AG09309 (cell line): ENCODE measurements at regions not wholly inside any gene's neighbourhood (a gene's known extent, or its start where the extent isn't known, plus 50 kb on each side); places are given as distances from the start of the nearest gene placed in this dataset.
A peak's percentile ranks its signal among the peaks of the same experiment; 100 is the strongest.

ENCODE experiments used
- DNase-seq: peaks from one replicate; pipeline ENCODE4 v3.0.0-alpha.2; 2010; ENCODE audit warnings: low read depth
- H3K4me3 ChIP-seq: 2 replicates; pipeline ENCODE4 v1.5.1; 2011; ENCODE audit warnings: mild to moderate bottlenecking, low read depth, low read length, moderate library complexity; ENCODE audit not compliant: control insufficient read depth
- TF ChIP-seq, protein P1 (sequence below): IDR thresholded peaks from 2 replicates; pipeline ENCODE4 v1.5.1; 2011; ENCODE audit warnings: mild to moderate bottlenecking, low read depth, low read length, inconsistent platforms; ENCODE audit not compliant: insufficient read depth, control insufficient read depth; ENCODE audit errors: missing control alignments

GRCh38 chr12:30447061-30447750, 248.5 kb downstream of the IPO8 start:
- H3K4me3 ChIP-seq: no peak overlapping the region
- no peak for DNase-seq
- TF ChIP-seq, protein P1, sequence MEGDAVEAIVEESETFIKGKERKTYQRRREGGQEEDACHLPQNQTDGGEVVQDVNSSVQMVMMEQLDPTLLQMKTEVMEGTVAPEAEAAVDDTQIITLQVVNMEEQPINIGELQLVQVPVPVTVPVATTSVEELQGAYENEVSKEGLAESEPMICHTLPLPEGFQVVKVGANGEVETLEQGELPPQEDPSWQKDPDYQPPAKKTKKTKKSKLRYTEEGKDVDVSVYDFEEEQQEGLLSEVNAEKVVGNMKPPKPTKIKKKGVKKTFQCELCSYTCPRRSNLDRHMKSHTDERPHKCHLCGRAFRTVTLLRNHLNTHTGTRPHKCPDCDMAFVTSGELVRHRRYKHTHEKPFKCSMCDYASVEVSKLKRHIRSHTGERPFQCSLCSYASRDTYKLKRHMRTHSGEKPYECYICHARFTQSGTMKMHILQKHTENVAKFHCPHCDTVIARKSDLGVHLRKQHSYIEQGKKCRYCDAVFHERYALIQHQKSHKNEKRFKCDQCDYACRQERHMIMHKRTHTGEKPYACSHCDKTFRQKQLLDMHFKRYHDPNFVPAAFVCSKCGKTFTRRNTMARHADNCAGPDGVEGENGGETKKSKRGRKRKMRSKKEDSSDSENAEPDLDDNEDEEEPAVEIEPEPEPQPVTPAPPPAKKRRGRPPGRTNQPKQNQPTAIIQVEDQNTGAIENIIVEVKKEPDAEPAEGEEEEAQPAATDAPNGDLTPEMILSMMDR: no peak

DNA sequence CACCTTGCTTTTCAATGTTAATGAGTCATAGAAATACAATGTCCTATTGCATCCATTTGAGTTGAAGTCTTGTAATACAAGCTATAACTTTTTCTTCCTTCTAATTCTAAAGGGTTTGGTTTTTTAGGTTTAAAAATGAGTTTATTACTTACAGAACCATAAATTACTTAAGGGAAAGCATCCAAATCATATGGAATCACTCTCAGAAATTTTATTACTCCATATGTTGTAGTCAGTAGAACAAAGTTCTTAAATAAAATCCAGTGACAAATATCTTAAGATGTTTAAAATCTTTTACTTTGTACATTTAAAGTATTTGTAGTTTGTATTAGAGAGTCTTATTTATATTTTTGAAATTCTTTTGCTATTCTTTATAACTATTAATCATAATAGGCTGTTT, 253.2 kb downstream of the IPO8 start:
- H3K4me3 ChIP-seq: no peak overlapping the region
- TF ChIP-seq, protein P1: no peak
- DNase-seq: no peak

GRCh38 chr12:30440826-30441602, 254.7 kb downstream of the IPO8 start:
- no peak for DNase-seq
- TF ChIP-seq, protein P1: peak; percentile 59
- no peak overlapping the region for H3K4me3 ChIP-seq

GRCh38 chr12:30439201-30439600, 256.5 kb downstream of the IPO8 start:
- no peak for DNase-seq
- TF ChIP-seq, protein P1: no peak
- H3K4me3 ChIP-seq: no peak overlapping the region

GRCh38 chr12:30438601-30439041, 257.0 kb downstream of the IPO8 start:
- TF ChIP-seq, protein P1: no peak
- H3K4me3 ChIP-seq: no peak overlapping the region
- no peak for DNase-seq

DNA sequence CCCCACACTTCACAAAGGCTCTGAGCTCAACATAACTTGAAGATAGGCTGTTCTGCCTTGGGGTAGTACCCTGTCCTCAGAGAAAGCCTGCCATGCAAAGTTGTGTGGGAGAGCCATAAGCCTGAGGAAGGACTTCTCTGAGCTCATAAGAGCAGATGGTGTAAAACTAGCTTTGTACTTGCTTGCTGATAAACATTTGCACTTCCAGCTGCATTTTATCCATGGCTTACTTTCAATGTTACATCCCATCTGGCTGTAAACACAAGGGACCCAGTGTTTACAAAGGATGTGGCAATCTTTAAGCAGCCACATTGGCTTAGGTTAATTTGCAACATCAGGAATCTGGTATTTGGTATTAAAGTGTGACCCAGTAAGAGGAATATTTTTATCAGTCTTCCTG, 258.1 kb downstream of the IPO8 start:
- TF ChIP-seq, protein P1: no peak
- H3K4me3 ChIP-seq: no peak overlapping the region
- DNase-seq: no peak

- DNase-seq: no peak
- TF ChIP-seq, protein P1: no peak
- H3K4me3 ChIP-seq: no peak overlapping the region
These were observed 258.6 kb downstream of the IPO8 start for GRCh38 chr12:30437044-30437443.
